A673 (cell line): ENCODE measurements at regions not wholly inside any gene's neighbourhood (a gene's known extent, or its start where the extent isn't known, plus 50 kb on each side); places are given as distances from the start of the nearest gene placed in this dataset.

Experiments used
- CTCF ChIP-seq: fragments of 300-800, 200-600 bp; sonication (generic); conservative IDR thresholded peaks from 2 replicates; pipeline ENCODE4 v1.5.1; 2017; ENCODE audit warnings: low read depth, mild to moderate bottlenecking, antibody characterized with exemption, low read length, moderate library complexity, mixed read lengths
- EZH2 ChIP-seq: fragments of 200-600 bp; sonication (generic); IDR thresholded peaks from 2 replicates; pipeline ENCODE4 v1.6.1; 2017; ENCODE audit warnings: borderline replicate concordance, low read depth, mild to moderate bottlenecking, mixed read lengths, antibody characterized with exemption, low read length; ENCODE audit not compliant: poor library complexity, severe bottlenecking

- TF ChIP-seq EZH2 (no peak), CTCF (no peak)
Measured at GRCh38 chr22:47601666-47602065, 839.2 kb downstream of the TBC1D22A start.
